ENCODE measurements at regions not wholly inside any gene's neighbourhood (a gene's known extent, or its start where the extent isn't known, plus 50 kb on each side); places are given as distances from the start of the nearest gene placed in this dataset.
A peak's percentile ranks its signal among the peaks of the same experiment; 100 is the strongest.

- no peaks in the 10 kb centered on the region for H3K9me3 ChIP-seq
- intact Hi-C loops (cut with DNase I), result no loop called here
- H3K4me3 ChIP-seq, result no peak overlapping the region
- TF ChIP-seq CTCF (IDR thresholded peaks at IDR 0.05) (no peak), POLR2A (IDR thresholded peaks at IDR 0.05) (peak in 1 of 3 donors; percentile 25)
- WGBS, 2 donors, result 56 to 57% methylated on average over 5 of the region's 5 CpGs
- H3K27ac ChIP-seq, result peak overlapping the region in 3 of 4 donors; percentile 73 to 82 (median 73)
- H3K27me3 ChIP-seq, result no peaks in the 10 kb centered on the region
- H3K36me3 ChIP-seq (replicated peaks in 1 of 2; ENCODE audit: insufficient read depth in 1 of 2, low read depth in 2 of 2), result no peaks in the 10 kb centered on the region
- no peak for DNase-seq
- peaks cover 29% of the 10 kb centered on the region for H3K4me1 ChIP-seq
- ATAC-seq, result peak; percentile 45
These were observed 516.7 kb downstream of the NPHP4 start for GRCh38 chr1:5475572-5475971.

- peaks cover 14% of the 10 kb centered on the region for H3K4me1 ChIP-seq
- no peak for DNase-seq
- H3K9me3 ChIP-seq, result no peaks in the 10 kb centered on the region
- no peaks in the 10 kb centered on the region for H3K36me3 ChIP-seq (replicated peaks in 1 of 2; ENCODE audit: insufficient read depth in 1 of 2, low read depth in 2 of 2)
- H3K27ac ChIP-seq, result no peak overlapping the region
- TF ChIP-seq CTCF (IDR thresholded peaks at IDR 0.05) (no peak), POLR2A (IDR thresholded peaks at IDR 0.05) (no peak)
- no peak overlapping the region for H3K4me3 ChIP-seq
- 75 to 80% methylated on average over 3 to 12 of the region's 12 CpGs for WGBS, 2 donors
- intact Hi-C loops (cut with DNase I), result no loop called here
- no peaks in the 10 kb centered on the region for H3K27me3 ChIP-seq
- no peak for ATAC-seq
These were observed 519.0 kb downstream of the NPHP4 start for GRCh38 chr1:5473268-5473667.

DNA sequence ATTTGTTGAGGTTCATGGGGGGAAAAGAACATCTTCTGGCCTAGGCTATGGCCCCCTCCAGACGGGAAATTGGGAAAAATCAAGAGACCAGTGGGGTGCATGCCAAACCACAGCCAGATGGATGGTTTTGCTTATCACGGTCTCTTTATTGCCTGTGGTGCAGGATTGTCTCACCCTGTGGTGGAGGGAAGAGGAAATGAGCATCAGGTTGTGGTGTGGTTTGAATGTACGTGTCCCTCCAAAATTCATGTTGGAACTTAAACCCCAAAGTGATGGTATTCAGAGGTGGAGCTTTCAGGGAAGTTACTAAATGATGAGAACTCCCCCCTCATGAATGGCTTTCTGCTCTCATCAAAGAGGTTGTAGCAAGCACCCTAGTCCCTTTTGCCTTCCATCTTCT lies 525.7 kb downstream of the NPHP4 start:
- H3K4me1 ChIP-seq, result no peaks in the 10 kb centered on the region
- TF ChIP-seq CTCF (IDR thresholded peaks at IDR 0.05) (no peak), POLR2A (IDR thresholded peaks at IDR 0.05) (no peak)
- WGBS, 2 donors, result 34 to 51% methylated on average over 3 of the region's 3 CpGs
- H3K4me3 ChIP-seq, result no peak overlapping the region
- H3K27me3 ChIP-seq, result no peaks in the 10 kb centered on the region
- intact Hi-C loops (cut with DNase I), result no loop called here
- no peaks in the 10 kb centered on the region for H3K36me3 ChIP-seq (replicated peaks in 1 of 2; ENCODE audit: insufficient read depth in 1 of 2, low read depth in 2 of 2)
- no peak for ATAC-seq
- peaks cover 0 to under 1% (median 0%) of the 10 kb centered on the region in 3 donors for H3K9me3 ChIP-seq
- no peak overlapping the region for H3K27ac ChIP-seq
- no peak for DNase-seq

GRCh38 chr1:5465281-5465711 lies 526.9 kb downstream of the NPHP4 start:
- DNase-seq, result peak in 2 of 4 donors; percentile 20 to 50

More at GRCh38 chr1:5465281-5465711, 526.9 kb downstream of the NPHP4 start:
- Histone ChIP-seq H3K4me1 (no peaks in the 10 kb centered on the region), H3K4me3 (no peak overlapping the region), H3K27ac (peak overlapping the region in 2 of 4 donors; percentile 50 to 64), H3K9me3 (peaks cover 0 to 8% (median 0%) of the 10 kb centered on the region in 3 donors), H3K27me3 (no peaks in the 10 kb centered on the region), H3K36me3 (replicated peaks in 1 of 2; ENCODE audit: insufficient read depth in 1 of 2, low read depth in 2 of 2) (no peaks in the 10 kb centered on the region)
- peak; percentile 60 for ATAC-seq
- intact Hi-C loops (cut with DNase I), result no loop called here
- WGBS, 2 donors, result 37 to 40% methylated on average over 7 of the region's 7 CpGs
- TF ChIP-seq POLR2A (IDR thresholded peaks at IDR 0.05), result no peak
- no peak for TF ChIP-seq CTCF (IDR thresholded peaks at IDR 0.05)

Measured in body of pancreas (tissue), 4 donors.